ENCODE measurements at regions not wholly inside any gene's neighbourhood (a gene's known extent, or its start where the extent isn't known, plus 50 kb on each side); places are given as distances from the start of the nearest gene placed in this dataset.
A peak's percentile ranks its signal among the peaks of the same experiment; 100 is the strongest.

DNA sequence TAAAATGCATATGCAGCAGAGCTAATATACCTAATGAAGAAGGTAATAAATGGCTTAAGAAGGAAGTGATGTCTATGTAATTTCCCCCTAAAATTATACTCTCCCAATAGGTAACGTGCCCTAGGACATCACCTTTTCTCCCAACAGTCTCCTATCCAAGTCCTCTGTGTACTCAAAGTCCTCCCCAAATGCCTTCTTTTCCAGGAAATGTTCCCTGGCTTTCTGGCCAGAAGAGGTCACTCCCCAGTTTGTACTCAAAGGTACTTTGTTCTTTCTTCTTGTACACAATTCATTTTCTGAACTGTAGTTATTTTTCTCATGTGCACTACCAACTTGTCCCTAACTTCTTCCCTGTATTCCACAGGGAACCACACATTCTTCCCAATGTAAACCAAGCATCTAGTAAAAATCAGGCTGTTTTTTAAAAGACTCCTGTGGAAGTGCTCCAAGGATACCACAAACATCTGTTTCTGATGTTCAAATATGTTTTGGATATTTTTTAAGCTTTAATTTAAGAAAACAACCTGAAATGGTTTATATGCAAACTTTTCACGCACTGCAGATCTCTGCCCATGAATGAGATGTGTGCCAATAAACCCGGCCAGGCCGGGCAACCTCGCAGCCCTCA, 262.3 kb upstream of the KLF14 start:
- CTCF ChIA-PET, result interaction anchor here (1.2 to 3.0 kb wide), 4 partner anchors 14 to 100 kb away, joined by 3 to 24 read pairs (median 4); no protein-coding TSS in a partner anchor
- intact Hi-C loops (cut with micrococcal nuclease), result no loop called here
- POLR2A ChIA-PET, result interaction anchor here (0.9 to 1.4 kb wide), 2 partner anchors 11 to 99 kb away, joined by 3 read pairs; no protein-coding TSS in a partner anchor
- Histone ChIP-seq H4K20me1 (ENCODE audit: control insufficient read depth, insufficient read depth, low read length, poor library complexity, severe bottlenecking) (peaks cover 98% of the 10 kb centered on the region), H2AFZ (ENCODE audit: insufficient read depth, low read depth, low read length, poor library complexity, severe bottlenecking) (no peak overlapping the region), H3K4me1 (ENCODE audit: control insufficient read depth in 2 of 2, insufficient read depth in 2 of 2, low read length in 2 of 2) (peaks cover 55 to 62% of the 10 kb centered on the region in 2 donors), H3K27me3 (replicated peaks in 1 of 4; ENCODE audit: control extremely low read depth in 1 of 4, control insufficient read depth in 3 of 4, insufficient read depth in 4 of 4, low read length in 3 of 4) (no peaks in the 10 kb centered on the region), H3K9me3 (ENCODE audit: control extremely low read depth in 1 of 3, control insufficient read depth in 2 of 3, insufficient read depth in 1 of 3, low read length in 2 of 3) (no peaks in the 10 kb centered on the region), H3K4me2 (replicated peaks; ENCODE audit: low read depth, low read length, poor library complexity, severe bottlenecking) (peak overlapping the region; percentile 42), H3K27ac (ENCODE audit: low read length in 2 of 2) (peak overlapping the region in 1 of 2 donors; percentile 59), H3K36me3 (replicated peaks in 1 of 2; ENCODE audit: control extremely low read depth in 1 of 2, control insufficient read depth in 1 of 2, extremely low read depth in 1 of 2, insufficient read depth in 2 of 2, low read length in 1 of 2) (peaks cover 8 to 22% of the 10 kb centered on the region in 2 experiments), H3K9ac (ENCODE audit: low read length) (no peak overlapping the region), H3K79me2 (ENCODE audit: control insufficient read depth, insufficient read depth, low read length) (peaks cover 100% of the 10 kb centered on the region), H3K4me3 (ENCODE audit: control extremely low read depth in 1 of 5, extremely low read depth in 1 of 5, insufficient read depth in 1 of 5, low read depth in 2 of 5, low read length in 4 of 5) (no peak overlapping the region)
- TF ChIP-seq, protein P1, sequence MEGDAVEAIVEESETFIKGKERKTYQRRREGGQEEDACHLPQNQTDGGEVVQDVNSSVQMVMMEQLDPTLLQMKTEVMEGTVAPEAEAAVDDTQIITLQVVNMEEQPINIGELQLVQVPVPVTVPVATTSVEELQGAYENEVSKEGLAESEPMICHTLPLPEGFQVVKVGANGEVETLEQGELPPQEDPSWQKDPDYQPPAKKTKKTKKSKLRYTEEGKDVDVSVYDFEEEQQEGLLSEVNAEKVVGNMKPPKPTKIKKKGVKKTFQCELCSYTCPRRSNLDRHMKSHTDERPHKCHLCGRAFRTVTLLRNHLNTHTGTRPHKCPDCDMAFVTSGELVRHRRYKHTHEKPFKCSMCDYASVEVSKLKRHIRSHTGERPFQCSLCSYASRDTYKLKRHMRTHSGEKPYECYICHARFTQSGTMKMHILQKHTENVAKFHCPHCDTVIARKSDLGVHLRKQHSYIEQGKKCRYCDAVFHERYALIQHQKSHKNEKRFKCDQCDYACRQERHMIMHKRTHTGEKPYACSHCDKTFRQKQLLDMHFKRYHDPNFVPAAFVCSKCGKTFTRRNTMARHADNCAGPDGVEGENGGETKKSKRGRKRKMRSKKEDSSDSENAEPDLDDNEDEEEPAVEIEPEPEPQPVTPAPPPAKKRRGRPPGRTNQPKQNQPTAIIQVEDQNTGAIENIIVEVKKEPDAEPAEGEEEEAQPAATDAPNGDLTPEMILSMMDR (IDR thresholded peaks at IDR 0.05), result no peak
- TF ChIP-seq EZH2 (IDR thresholded peaks at IDR 0.05; ENCODE audit: borderline replicate concordance, insufficient read depth, low read depth, low read length, poor library complexity, severe bottlenecking), result no peak
- H3K4me1 Mint-ChIP-seq, result peaks cover 70% of the 10 kb centered on the region
- peak overlapping the region; percentile 84 for H3K27ac Mint-ChIP-seq
- ATAC-seq (ENCODE audit: low read depth), result no peak
- H3K4me3 Mint-ChIP-seq, result peak overlapping the region; percentile 55
- no peak for DNase-seq
- no peaks in the 10 kb centered on the region for H3K27me3 Mint-ChIP-seq
- 42% methylated on average over 5 of the region's 5 CpGs for WGBS (ENCODE audit: insufficient coverage)
- H3K9me3 Mint-ChIP-seq (ENCODE audit: insufficient read depth), result no peaks in the 10 kb centered on the region

DNA sequence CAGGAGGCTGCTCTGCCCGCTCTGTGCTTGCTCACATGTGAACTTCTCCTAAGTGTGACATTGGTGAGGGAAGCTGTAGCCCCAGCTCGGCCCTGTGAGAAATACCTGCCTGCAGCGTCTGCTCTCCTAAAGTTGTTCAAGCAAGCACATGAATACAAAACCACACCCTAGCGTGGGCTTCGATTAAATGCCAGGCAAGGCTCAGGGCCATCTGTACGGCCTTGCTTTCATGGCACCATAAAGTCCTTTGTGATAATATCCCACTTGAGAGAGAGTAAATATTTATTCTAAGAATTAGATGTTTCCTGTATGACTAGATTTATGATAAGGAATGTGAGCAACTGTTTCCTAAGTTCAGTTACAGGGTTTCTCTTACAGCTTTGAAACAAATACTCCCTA, 262.8 kb upstream of the KLF14 start:
- H3K27me3 ChIP-seq (replicated peaks in 1 of 4; ENCODE audit: control extremely low read depth in 1 of 4, control insufficient read depth in 3 of 4, insufficient read depth in 4 of 4, low read length in 3 of 4), result no peaks in the 10 kb centered on the region
- no peaks in the 10 kb centered on the region for H3K9me3 ChIP-seq (ENCODE audit: control extremely low read depth in 1 of 3, control insufficient read depth in 2 of 3, insufficient read depth in 1 of 3, low read length in 2 of 3)
- ChIA-PET POLR2A (interaction anchor here (0.9 to 1.4 kb wide), 2 partner anchors 12 to 100 kb away, joined by 3 read pairs; no protein-coding TSS in a partner anchor), CTCF (interaction anchor here (1.2 to 3.0 kb wide), 2 partner anchors 14 to 37 kb away, joined by 4 to 24 read pairs; no protein-coding TSS in a partner anchor)
- Mint-ChIP-seq H3K27ac (peak overlapping the region; percentile 84), H3K4me3 (peak overlapping the region; percentile 55), H3K4me1 (peaks cover 66% of the 10 kb centered on the region), H3K27me3 (no peaks in the 10 kb centered on the region), H3K9me3 (ENCODE audit: insufficient read depth) (no peaks in the 10 kb centered on the region)
- DNase-seq, result peak; percentile 46
- 18% methylated on average over 3 of the region's 6 CpGs for WGBS (ENCODE audit: insufficient coverage)
- peaks cover 55 to 57% of the 10 kb centered on the region in 2 donors for H3K4me1 ChIP-seq (ENCODE audit: control insufficient read depth in 2 of 2, insufficient read depth in 2 of 2, low read length in 2 of 2)
- H4K20me1 ChIP-seq (ENCODE audit: control insufficient read depth, insufficient read depth, low read length, poor library complexity, severe bottlenecking), result peaks cover 96% of the 10 kb centered on the region
- H3K36me3 ChIP-seq (replicated peaks in 1 of 2; ENCODE audit: control extremely low read depth in 1 of 2, control insufficient read depth in 1 of 2, extremely low read depth in 1 of 2, insufficient read depth in 2 of 2, low read length in 1 of 2), result peaks cover 8 to 17% of the 10 kb centered on the region in 2 experiments
- H3K9ac ChIP-seq (ENCODE audit: low read length), result peak overlapping the region; percentile 4
- intact Hi-C loops (cut with micrococcal nuclease), result no loop called here
- H3K79me2 ChIP-seq (ENCODE audit: control insufficient read depth, insufficient read depth, low read length), result peaks cover 100% of the 10 kb centered on the region
- H3K4me2 ChIP-seq (replicated peaks; ENCODE audit: low read depth, low read length, poor library complexity, severe bottlenecking), result peak overlapping the region; percentile 42
- no peak overlapping the region for H3K4me3 ChIP-seq (ENCODE audit: control extremely low read depth in 1 of 5, extremely low read depth in 1 of 5, insufficient read depth in 1 of 5, low read depth in 2 of 5, low read length in 4 of 5)
- H2AFZ ChIP-seq (ENCODE audit: insufficient read depth, low read depth, low read length, poor library complexity, severe bottlenecking), result no peak overlapping the region
- TF ChIP-seq, protein P1 (IDR thresholded peaks at IDR 0.05), result no peak
- no peak for TF ChIP-seq EZH2 (IDR thresholded peaks at IDR 0.05; ENCODE audit: borderline replicate concordance, insufficient read depth, low read depth, low read length, poor library complexity, severe bottlenecking)
- peak; percentile 44 for ATAC-seq (ENCODE audit: low read depth)
- peak overlapping the region in 1 of 2 donors; percentile 59 for H3K27ac ChIP-seq (ENCODE audit: low read length in 2 of 2)

Measured in B cell (primary cell).